GM12878 (cell line): ENCODE measurements at regions not wholly inside any gene's neighbourhood (a gene's known extent, or its start where the extent isn't known, plus 50 kb on each side); places are given as distances from the start of the nearest gene placed in this dataset.

Experiments used
- ATAC-seq: fragments of 200-7000 bp; cut with Tn5 transposase; 3 replicates; pipeline ENCODE4 v1.9.1; 2020; ENCODE audit warnings: mild to moderate bottlenecking, moderate library complexity
- BruUV-seq: library from RNA; stranded (reverse); fragments of 400-500 nt; replicated peaks from 2 replicates; lab custom pipeline; 2021; lab: Mats Ljungman, UMichigan
- CTCF ChIA-PET: fragments of 300-600 bp; sonication (Branson Sonifier 250); formaldehyde crosslinking; extraction: SDS; loops from one replicate; lab custom pipeline; 2021; ENCODE audit warnings: inconsistent platforms; lab: Yijun Ruan, JAX
- POLR2A ChIA-PET: fragments of 350-600 bp; formaldehyde crosslinking; extraction: SDS; loops from one replicate; lab custom pipeline; 2021; ENCODE audit warnings: inconsistent platforms; lab: Charles Lee
- RAD21 ChIA-PET: fragments of 300-600 bp; sonication (Branson Sonifier 250); formaldehyde crosslinking; loops from one replicate; lab custom pipeline; 2023; ENCODE audit warnings: antibody characterized with exemption; ENCODE audit not compliant: unreplicated experiment; lab: Charles Lee
- SMC1A ChIA-PET: fragments of 300-600 bp; sonication (Branson Sonifier 250); formaldehyde crosslinking; loops from one replicate; lab custom pipeline; 2023; ENCODE audit not compliant: unreplicated experiment, uncharacterized antibody; lab: Charles Lee
- DNase-seq: peaks from one replicate; pipeline ENCODE4 v3.0.0-alpha.2; 2011; ENCODE audit warnings: low read depth, low spot score
- FAIRE-seq: peaks from 3 replicates; lab custom pipeline; 2011; peaks lifted over from hg19 to GRCh38; lab: Jason Lieb, UNC
- H2AFZ ChIP-seq: 2 replicates; pipeline ENCODE4 v1.6.0; 2011; ENCODE audit warnings: low read depth, low read length, control low read depth; ENCODE audit not compliant: control insufficient read depth
- H3K27ac ChIP-seq: 2 replicates; pipeline ENCODE4 v1.5.1; 2011; ENCODE audit warnings: control low read depth; ENCODE audit not compliant: control insufficient read depth, insufficient read depth
- H3K27me3 ChIP-seq, 2 experiments: replicated peaks in 1 of 2; 2 replicates each; pipeline versions ENCODE4 v1.6.0 to v1.6.1; 2011; ENCODE audit warnings: low read length in 1 of 2; ENCODE audit not compliant: control insufficient read depth in 2 of 2, insufficient read depth in 2 of 2
- H3K36me3 ChIP-seq, 2 experiments: 2 replicates each; pipeline ENCODE4 v1.5.1; 2011; ENCODE audit warnings: low read length in 1 of 2; ENCODE audit not compliant: control insufficient read depth in 2 of 2, insufficient read depth in 2 of 2
- H3K4me1 ChIP-seq: 2 replicates; pipeline ENCODE4 v1.6.1; 2011; ENCODE audit warnings: mild to moderate bottlenecking, low read length, moderate library complexity, mixed read lengths; ENCODE audit not compliant: control insufficient read depth, insufficient read depth
- H3K4me2 ChIP-seq: 2 replicates; pipeline ENCODE4 v1.6.0; 2011; ENCODE audit warnings: control low read depth; ENCODE audit not compliant: control insufficient read depth, insufficient read depth
- H3K4me3 ChIP-seq: fragments of 200-600 bp; sonication (generic); 2 replicates; pipeline ENCODE4 v1.5.1; 2016
- H3K79me2 ChIP-seq: 2 replicates; pipeline ENCODE4 v1.6.0; 2011; ENCODE audit warnings: low read length; ENCODE audit not compliant: control insufficient read depth, insufficient read depth
- H3K9ac ChIP-seq: 2 replicates; pipeline ENCODE4 v1.8.0; 2011; ENCODE audit warnings: low read length, control low read depth, mixed read lengths; ENCODE audit not compliant: control insufficient read depth, insufficient read depth
- H3K9me3 ChIP-seq: replicated peaks from 3 replicates; pipeline ENCODE4 v1.5.1; 2011; ENCODE audit warnings: mild to moderate bottlenecking, low read length; ENCODE audit not compliant: control insufficient read depth, insufficient read depth
- H4K20me1 ChIP-seq: 2 replicates; pipeline ENCODE4 v1.6.0; 2011; ENCODE audit not compliant: control insufficient read depth, insufficient read depth
- BCL3 ChIP-seq: IDR thresholded peaks from 2 replicates; pipeline ENCODE4 v1.6.1; 2011; ENCODE audit warnings: borderline replicate concordance, low read depth, mild to moderate bottlenecking, moderate library complexity, low read length; ENCODE audit not compliant: insufficient read depth, poor library complexity, severe bottlenecking
- CTCF ChIP-seq, 3 experiments: IDR thresholded peaks in 2 of 3; conservative IDR thresholded peaks in 1 of 3; 2 replicates each; pipeline ENCODE4 v1.5.1; 2011; ENCODE audit warnings: low read depth in 3 of 3, low read length in 3 of 3, mild to moderate bottlenecking in 3 of 3, control low read depth in 2 of 3, moderate library complexity in 2 of 3, inconsistent platforms in 1 of 3, mixed read lengths in 1 of 3; ENCODE audit not compliant: control insufficient read depth in 2 of 3, insufficient read depth in 1 of 3; ENCODE audit errors: extremely low read depth in 1 of 3
- EGR1 ChIP-seq, 2 experiments: IDR thresholded peaks; 1 replicate in 1 of 2; 2 replicates in 1 of 2; pipeline ENCODE4 v1.6.1; 2011 to 2012; ENCODE audit warnings: low read depth in 2 of 2, low read length in 2 of 2, borderline replicate concordance in 1 of 2, mild to moderate bottlenecking in 1 of 2, moderate library complexity in 1 of 2
- NFIC ChIP-seq: IDR thresholded peaks from 2 replicates; pipeline ENCODE4 v1.6.1; 2012; ENCODE audit warnings: low read depth, mild to moderate bottlenecking, inconsistent platforms, low read length, moderate library complexity
- POLR2AphosphoS2 ChIP-seq: IDR thresholded peaks from 2 replicates; pipeline ENCODE4 v1.6.1; 2011; ENCODE audit warnings: low read depth, mild to moderate bottlenecking, low read length, improper control_type of control experiment, moderate library complexity
- SIX5 ChIP-seq: IDR thresholded peaks from 2 replicates; pipeline ENCODE4 v1.6.1; 2011; ENCODE audit warnings: mild to moderate bottlenecking, low read depth, low read length, moderate library complexity; ENCODE audit not compliant: severe bottlenecking
- SUPT20H ChIP-seq: IDR thresholded peaks from 2 replicates; pipeline ENCODE4 v1.6.1; 2011; ENCODE audit warnings: low read depth, mild to moderate bottlenecking, low read length, moderate library complexity, borderline replicate concordance; ENCODE audit not compliant: control insufficient read depth
- TARDBP ChIP-seq: IDR thresholded peaks from 2 replicates; pipeline ENCODE4 v1.6.1; 2016; ENCODE audit warnings: borderline replicate concordance
- ZBED1 ChIP-seq: IDR thresholded peaks from 2 replicates; pipeline ENCODE4 v1.6.1; 2016; ENCODE audit warnings: borderline replicate concordance
- ZNF274 ChIP-seq: IDR thresholded peaks from one replicate; pipeline ENCODE4 v1.8.0; 2011; ENCODE audit not compliant: insufficient read length, insufficient read depth
- WGBS: methylation state at CpG from one replicate; pipeline ENCODE4 v1.1.6; 2016; ENCODE audit warnings: low lambda C conversion rate; ENCODE audit not compliant: insufficient replicate concordance, insufficient coverage; ENCODE audit errors: missing lambda C conversion rate; 5-methylcytosine and 5-hydroxymethylcytosine counted together
- in situ Hi-C: fragments of 300-500 bp; cut with MboI; formaldehyde crosslinking; loops from 9 replicates; pipeline ENCODE4 v1.14.3; 2018; ENCODE audit warnings: mixed read lengths
- intact Hi-C: fragments of 100-400 bp; cut with micrococcal nuclease; formaldehyde crosslinking; loops from one replicate; pipeline ENCODE4 v1.14.2; 2022; ENCODE audit not compliant: unreplicated experiment

GRCh38 chr3:82927309-82928253 lies 1166.1 kb upstream of the GBE1 start:
- in situ Hi-C loops (no loop called here), intact Hi-C loops (no loop called here)
- no peaks in the 10 kb centered on the region for H3K27me3 ChIP-seq
- ChIA-PET CTCF (interaction anchor here (0.9 to 1.4 kb wide), 2 partner anchors 9 to 20 kb away, joined by 3 read pairs; no protein-coding TSS in a partner anchor), POLR2A (no interaction called here), SMC1A (interaction anchor here (1.0 kb wide), 1 partner anchor 70 kb away, joined by 4 read pairs; no protein-coding TSS in a partner anchor), RAD21 (no interaction called here)
- no peaks in the 10 kb centered on the region for H3K9me3 ChIP-seq
- no TSS peak for BruUV-seq
- no peaks in the 10 kb centered on the region for H3K79me2 ChIP-seq
- TF ChIP-seq SUPT20H (no peak), ZBED1 (no peak), EGR1 (IDR thresholded peaks at IDR 0.05; ENCODE audit: borderline replicate concordance in 1 of 2, low read depth in 2 of 2, low read length in 2 of 2) (no peak), NFIC (no peak), SIX5 (no peak), ZNF274 (no peak), POLR2AphosphoS2 (no peak), BCL3 (no peak), CTCF (IDR thresholded peaks at IDR 0.05 in 2 of 3, conservative IDR thresholded peaks at IDR 0.05 in 1 of 3; ENCODE audit: control insufficient read depth in 2 of 3, extremely low read depth in 1 of 3, insufficient read depth in 1 of 3, low read depth in 3 of 3, low read length in 3 of 3) (no peak), TARDBP (no peak)
- ATAC-seq: no peak
- FAIRE-seq: no peak
- no peak overlapping the region for H3K27ac ChIP-seq
- H3K9ac ChIP-seq: no peak overlapping the region
- DNase-seq: no peak
- no peak overlapping the region for H3K4me2 ChIP-seq
- WGBS: 43% methylated on average over 5 of the region's 5 CpGs
- H3K36me3 ChIP-seq: no peaks in the 10 kb centered on the region
- no peak overlapping the region for H3K4me3 ChIP-seq
- no peak overlapping the region for H2AFZ ChIP-seq
- no peaks in the 10 kb centered on the region for H4K20me1 ChIP-seq
- no peaks in the 10 kb centered on the region for H3K4me1 ChIP-seq
